Psoas muscle (tissue), 7 donors: ENCODE measurements at regions not wholly inside any gene's neighbourhood (a gene's known extent, or its start where the extent isn't known, plus 50 kb on each side); places are given as distances from the start of the nearest gene placed in this dataset.

Source experiments
- ATAC-seq, 4 donors: fragments of 200-7000 bp; cut with Tn5 transposase; one replicate each; pipeline ENCODE4 v1.9.1; 2020; ENCODE audit warnings: moderate library complexity in 3 of 4, mild to moderate bottlenecking in 2 of 4
- DNase-seq, 2 donors: peaks; one replicate each; pipeline ENCODE4 v3.0.0-alpha.2; 2020
- H3K27ac ChIP-seq: fragments of 200-600 bp; one replicate; pipeline ENCODE4 v1.8.0; 2022
- H3K27me3 ChIP-seq, 3 donors: fragments of 200-600 bp in 1 of 3; one replicate each; pipeline versions ENCODE4 v1.6.1 to v1.8.0; 2013 to 2022; ENCODE audit warnings: low read length in 2 of 3, mild to moderate bottlenecking in 2 of 3, moderate library complexity in 1 of 3; ENCODE audit not compliant: insufficient read depth in 3 of 3
- H3K36me3 ChIP-seq, 2 donors: fragments of 200-600 bp in 1 of 2; one replicate each; pipeline versions ENCODE4 v1.6.1 to v1.8.0; 2013 to 2022; ENCODE audit warnings: low read depth in 1 of 2, mild to moderate bottlenecking in 1 of 2, moderate library complexity in 1 of 2; ENCODE audit not compliant: insufficient read depth in 1 of 2
- H3K4me1 ChIP-seq: fragments of 200-600 bp; one replicate; pipeline ENCODE4 v1.8.0; 2022
- H3K4me3 ChIP-seq: fragments of 200-600 bp; one replicate; pipeline ENCODE4 v1.8.0; 2022; ENCODE audit warnings: mild to moderate bottlenecking
- H3K9me3 ChIP-seq: fragments of 200-600 bp; one replicate; pipeline ENCODE4 v1.8.0; 2022
- CTCF ChIP-seq: fragments of 200-600 bp; IDR thresholded peaks from one replicate; pipeline ENCODE4 v1.8.0; 2022; ENCODE audit warnings: antibody characterized with exemption
- WGBS, 3 donors: extraction: QIAGEN DNeasy Blood & Tissue Kit; methylation state at CpG; one replicate each; pipeline versions ENCODE4 v1.1.6 to v1.1.7; 2013; 5-methylcytosine and 5-hydroxymethylcytosine counted together
- intact Hi-C, 2 donors: fragments of 100-400 bp; cut with DNase I; formaldehyde crosslinking; loops; one replicate each; pipeline versions ENCODE4 v1.11.0 to v1.14.2; 2022
- donor health status: healthy with polysubstance abuse.
- donor health status: DM: no; HTN: no; CAD: no; lungs with moderate emphysema.
- donor health status: Bipolar disorder and iron deficiency.
- donor health status: healthy.
- donor health status: DM: yes; HTN: yes; CAD: no.
- donor health status: DM: no; HTN: no; CAD: no.
- donor health status: DM: yes; HTN: yes; CAD: no.

DNA sequence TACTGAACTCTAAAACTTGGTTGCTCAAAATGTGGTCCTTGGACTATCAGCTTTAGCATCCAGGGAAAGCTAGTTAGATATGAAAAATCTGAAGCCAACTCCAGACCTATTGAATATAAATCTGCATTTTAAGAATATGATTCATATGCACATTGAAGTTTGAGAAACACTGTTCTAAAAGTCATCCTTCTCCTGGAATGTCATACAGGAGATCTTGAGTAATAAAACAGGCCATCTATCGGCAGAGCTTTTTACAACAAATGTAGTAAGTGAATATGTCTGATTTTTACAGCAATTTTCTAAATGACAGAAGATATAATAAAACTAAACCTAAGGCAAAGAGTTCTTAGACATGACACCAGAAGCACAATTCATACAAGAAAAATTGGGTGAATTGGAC lies 140.4 kb downstream of the PMP22 start:
- ATAC-seq (no peak), DNase-seq (no peak)
- H3K36me3 ChIP-seq = no peaks in the 10 kb centered on the region
- no peaks in the 10 kb centered on the region for H3K4me1 ChIP-seq
- TF ChIP-seq CTCF = no peak
- H3K4me3 ChIP-seq = no peak overlapping the region
- 51 to 89% (median 70%) methylated on average over 1 of the region's 1 CpG for WGBS, 3 donors
- intact Hi-C loops = no loop called here
- H3K27me3 ChIP-seq = peaks cover 0 to 2% (median 0%) of the 10 kb centered on the region in 3 donors
- H3K9me3 ChIP-seq = no peaks in the 10 kb centered on the region
- H3K27ac ChIP-seq = no peak overlapping the region

- Histone ChIP-seq H3K27me3 (peaks cover 0 to 2% (median 2%) of the 10 kb centered on the region in 3 donors), H3K4me1 (no peaks in the 10 kb centered on the region), H3K27ac (no peak overlapping the region), H3K4me3 (no peak overlapping the region), H3K9me3 (no peaks in the 10 kb centered on the region), H3K36me3 (no peaks in the 10 kb centered on the region)
- 50 to 56% (median 51%) methylated on average over 2 of the region's 2 CpGs for WGBS, 3 donors
- no peak for TF ChIP-seq CTCF
- DNase-seq = no peak
- ATAC-seq = no peak
- intact Hi-C loops = no loop called here
Observed at GRCh38 chr17:15124264-15124595, 140.9 kb downstream of the PMP22 start.

GRCh38 chr17:15123593-15124263 lies 141.4 kb downstream of the PMP22 start:
- intact Hi-C loops = no loop called here
- H3K27me3 ChIP-seq = peaks cover 0 to 4% (median 2%) of the 10 kb centered on the region in 3 donors

GRCh38 chr17:15122857-15123256 lies 142.3 kb downstream of the PMP22 start:
- Histone ChIP-seq H3K27ac (no peak overlapping the region), H3K36me3 (no peaks in the 10 kb centered on the region), H3K9me3 (no peaks in the 10 kb centered on the region), H3K27me3 (peaks cover 0 to 4% (median 2%) of the 10 kb centered on the region in 3 donors), H3K4me1 (no peaks in the 10 kb centered on the region), H3K4me3 (no peak overlapping the region)
- no peak for TF ChIP-seq CTCF
- DNase-seq (no peak), ATAC-seq (no peak)
- intact Hi-C loops = no loop called here
- WGBS, 3 donors = 53 to 59% (median 54%) methylated on average over 4 of the region's 4 CpGs

More at GRCh38 chr17:15123593-15124263, 141.4 kb downstream of the PMP22 start:
- H3K36me3 ChIP-seq = no peaks in the 10 kb centered on the region
- WGBS, 3 donors = 33 to 40% (median 35%) methylated on average over 5 of the region's 5 CpGs
- DNase-seq (no peak), ATAC-seq (no peak)
- no peak overlapping the region for H3K27ac ChIP-seq
- H3K4me1 ChIP-seq = no peaks in the 10 kb centered on the region
- TF ChIP-seq CTCF = no peak
- no peak overlapping the region for H3K4me3 ChIP-seq
- H3K9me3 ChIP-seq = no peaks in the 10 kb centered on the region

GRCh38 chr17:15121426-15121825 lies 143.7 kb downstream of the PMP22 start:
- no peaks in the 10 kb centered on the region for H3K9me3 ChIP-seq
- H3K4me3 ChIP-seq = no peak overlapping the region
- H3K36me3 ChIP-seq = no peaks in the 10 kb centered on the region
- no peak for TF ChIP-seq CTCF
- DNase-seq (no peak), ATAC-seq (no peak)
- intact Hi-C loops = no loop called here
- peaks cover 0 to 4% (median 2%) of the 10 kb centered on the region in 3 donors for H3K27me3 ChIP-seq
- H3K4me1 ChIP-seq = no peaks in the 10 kb centered on the region
- WGBS, 3 donors = 67 to 78% (median 71%) methylated on average over 2 of the region's 2 CpGs
- H3K27ac ChIP-seq = no peak overlapping the region
